HEK293 (cell line): ENCODE measurements at regions not wholly inside any gene's neighbourhood (a gene's known extent, or its start where the extent isn't known, plus 50 kb on each side); places are given as distances from the start of the nearest gene placed in this dataset.

ENCODE experiments used
- CTCF ChIA-PET: fragments of 350-600 bp; formaldehyde crosslinking; extraction: SDS; loops from one replicate; lab custom pipeline; 2021; ENCODE audit warnings: antibody characterized with exemption; lab: Yijun Ruan, JAX
- POLR2A ChIA-PET: fragments of 300-600 bp; formaldehyde crosslinking; extraction: SDS; loops from one replicate; lab custom pipeline; 2020; ENCODE audit warnings: antibody characterized with exemption, inconsistent platforms; lab: Yijun Ruan, JAX
- H3K27ac ChIP-seq: fragments of 200-500 bp; sonication (Bioruptor generic); 2 replicates; pipeline ENCODE4 v1.5.1; 2014; ENCODE audit warnings: low read depth, low read length, control low read depth, inconsistent platforms; ENCODE audit errors: extremely low read depth
- H3K36me3 ChIP-seq, 2 experiments: fragments of 200-500 bp in 1 of 2; sonication (Bioruptor generic) in 1 of 2; 1 replicate in 1 of 2; 2 replicates in 1 of 2; pipeline ENCODE4 v1.5.1; 2014 to 2017; ENCODE audit warnings: inconsistent platforms in 2 of 2, low read length in 2 of 2; ENCODE audit not compliant: control insufficient read depth in 2 of 2, insufficient read depth in 1 of 2
- H3K4me1 ChIP-seq: fragments of 200-500 bp; sonication (Bioruptor generic); 2 replicates; pipeline ENCODE4 v1.5.1; 2014; ENCODE audit warnings: mild to moderate bottlenecking, low read length, inconsistent platforms; ENCODE audit not compliant: control insufficient read depth, insufficient read depth
- H3K4me3 ChIP-seq: 2 replicates; pipeline ENCODE4 v1.5.1; 2011; ENCODE audit warnings: low read depth, mild to moderate bottlenecking, control low read depth, low read length, moderate library complexity
- H3K9me3 ChIP-seq: fragments of 200-500 bp; sonication (Bioruptor generic); 2 replicates; pipeline ENCODE4 v1.5.1; 2014; ENCODE audit warnings: low read depth, low read length, inconsistent platforms; ENCODE audit not compliant: control insufficient read depth, insufficient read depth
- EGR2 ChIP-seq: fragments of 450-650 bp; formaldehyde crosslinking; IDR thresholded peaks from 2 replicates; pipeline ENCODE4 v1.5.1; 2016; ENCODE audit warnings: low read depth, missing biosample characterization, missing genetic modification characterization
- HOXA7 ChIP-seq: sonication (generic); formaldehyde crosslinking; IDR thresholded peaks from 2 replicates; pipeline ENCODE4 v1.8.1; 2022; ENCODE audit warnings: missing genetic modification reagents, borderline replicate concordance
- HOXD13 ChIP-seq: sonication (generic); formaldehyde crosslinking; IDR thresholded peaks from 2 replicates; pipeline ENCODE4 v1.8.0; 2022; ENCODE audit warnings: missing genetic modification reagents, borderline replicate concordance
- KLF8 ChIP-seq: fragments of 450-650 bp; formaldehyde crosslinking; IDR thresholded peaks from 2 replicates; pipeline ENCODE4 v1.5.1; 2016; ENCODE audit warnings: missing biosample characterization, missing genetic modification characterization
- MZF1 ChIP-seq: fragments of 450-650 bp; formaldehyde crosslinking; IDR thresholded peaks from 2 replicates; pipeline ENCODE4 v1.5.1; 2017; ENCODE audit warnings: missing biosample characterization, missing genetic modification characterization, borderline replicate concordance
- SP3 ChIP-seq: fragments of 450-650 bp; formaldehyde crosslinking; IDR thresholded peaks from 2 replicates; pipeline ENCODE4 v1.5.1; 2016; ENCODE audit warnings: missing biosample characterization, missing genetic modification characterization
- WT1 ChIP-seq: fragments of 450-650 bp; formaldehyde crosslinking; IDR thresholded peaks from 2 replicates; pipeline ENCODE4 v1.5.1; 2016; ENCODE audit warnings: missing biosample characterization, missing genetic modification characterization
- ZFHX2 ChIP-seq: fragments of 450-650 bp; formaldehyde crosslinking; conservative IDR thresholded peaks from 2 replicates; pipeline ENCODE4 v1.5.1; 2016; ENCODE audit warnings: missing biosample characterization, missing genetic modification characterization
- ZNF121 ChIP-seq: fragments of 450-650 bp; formaldehyde crosslinking; IDR thresholded peaks from 2 replicates; pipeline ENCODE4 v1.5.1; 2016; ENCODE audit warnings: missing biosample characterization, missing genetic modification characterization
- ZNF157 ChIP-seq: fragments of 450-650 bp; formaldehyde crosslinking; IDR thresholded peaks from 2 replicates; pipeline ENCODE4 v1.5.1; 2016; ENCODE audit warnings: missing biosample characterization, missing genetic modification characterization
- ZNF37A ChIP-seq: fragments of 450-650 bp; IDR thresholded peaks from 2 replicates; pipeline ENCODE4 v1.5.1; 2018; ENCODE audit warnings: missing biosample characterization, missing genetic modification characterization
- ZNF629 ChIP-seq: fragments of 450-650 bp; formaldehyde crosslinking; IDR thresholded peaks from 2 replicates; pipeline ENCODE4 v1.5.1; 2017; ENCODE audit warnings: missing biosample characterization, missing genetic modification characterization
- TF ChIP-seq, protein P1 (sequence below): fragments of 450-650 bp; formaldehyde crosslinking; IDR thresholded peaks from 2 replicates; pipeline ENCODE4 v1.5.1; 2017; ENCODE audit warnings: missing biosample characterization, missing genetic modification characterization
- TF ChIP-seq, protein P2 (sequence below): fragments of 450-650 bp; formaldehyde crosslinking; IDR thresholded peaks from 2 replicates; pipeline ENCODE4 v1.5.1; 2016; ENCODE audit warnings: missing biosample characterization, missing genetic modification characterization
- TF ChIP-seq, protein P3 (sequence below): fragments of 450-650 bp; formaldehyde crosslinking; IDR thresholded peaks from 2 replicates; pipeline ENCODE4 v1.5.1; 2016; ENCODE audit warnings: missing biosample characterization, missing genetic modification characterization
- TF ChIP-seq, protein P4 (sequence below): fragments of 450-650 bp; formaldehyde crosslinking; IDR thresholded peaks from 2 replicates; pipeline ENCODE4 v1.5.0; 2017; ENCODE audit warnings: missing biosample characterization, missing genetic modification characterization, borderline replicate concordance

DNA sequence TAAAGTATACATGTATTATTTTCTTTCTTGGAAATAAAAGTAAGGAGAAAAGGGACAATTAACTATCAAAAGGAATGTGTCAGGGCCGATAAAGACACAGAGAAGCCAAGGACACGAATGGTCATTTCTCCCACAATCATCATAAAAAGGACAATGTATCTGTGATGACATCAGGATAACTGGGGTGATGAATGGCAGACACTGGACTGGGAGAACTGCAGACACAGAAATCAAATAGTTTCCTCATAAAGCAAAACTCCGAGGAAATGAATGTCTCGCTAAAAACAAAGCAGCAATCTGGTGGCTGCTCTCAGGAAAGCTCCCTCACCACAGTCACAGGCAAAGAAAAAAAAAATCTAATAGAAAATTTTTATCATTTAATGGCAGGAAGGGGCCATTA, 69.3 kb upstream of the NPY start:
- Histone ChIP-seq H3K36me3 (no peaks in the 10 kb centered on the region), H3K27ac (no peak overlapping the region), H3K9me3 (no peaks in the 10 kb centered on the region), H3K4me3 (no peak overlapping the region), H3K4me1 (no peaks in the 10 kb centered on the region)
- TF ChIP-seq ZFHX2 (tag by site-specific recombination), result no peak
- POLR2A ChIA-PET, result no interaction called here
- CTCF ChIA-PET, result no interaction called here

DNA sequence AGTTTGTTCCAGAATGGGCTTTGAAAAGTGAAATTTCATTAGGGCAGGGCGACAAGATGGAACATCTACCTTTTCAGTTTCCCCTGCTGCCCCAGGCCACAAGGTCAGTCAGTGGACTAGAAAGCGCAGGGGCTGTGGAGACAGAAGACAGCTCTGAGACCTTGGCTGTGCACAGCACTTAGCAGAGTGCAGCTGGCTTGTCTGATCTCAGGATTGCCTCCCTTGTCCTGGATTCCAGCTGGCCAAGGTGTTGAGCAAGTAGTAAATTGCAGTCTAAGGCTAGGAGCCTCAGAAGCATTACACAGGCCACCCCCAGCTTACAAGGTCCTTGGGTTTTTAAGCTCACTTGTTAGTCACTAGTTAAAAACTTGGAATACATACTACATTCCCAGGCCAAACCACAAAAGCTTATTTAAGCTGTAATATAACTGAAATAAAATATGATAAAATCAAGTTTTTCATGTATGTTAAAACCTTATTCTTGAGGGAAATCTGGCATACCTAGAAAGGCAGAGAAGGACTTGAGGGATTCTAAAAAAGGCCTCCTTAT, 67.3 kb upstream of the NPY start:
- Histone ChIP-seq H3K4me3 (no peak overlapping the region), H3K4me1 (no peaks in the 10 kb centered on the region), H3K36me3 (no peaks in the 10 kb centered on the region), H3K9me3 (no peaks in the 10 kb centered on the region), H3K27ac (no peak overlapping the region)
- ChIA-PET CTCF (no interaction called here), POLR2A (no interaction called here)
- no peak for TF ChIP-seq ZNF121
- no peak for TF ChIP-seq ZNF629 (tag by site-specific recombination)
- TF ChIP-seq KLF8, result no peak
- no peak for TF ChIP-seq WT1
- TF ChIP-seq ZNF157 (tag by site-specific recombination), result no peak
- TF ChIP-seq SP3, result no peak
- TF ChIP-seq, protein P1, sequence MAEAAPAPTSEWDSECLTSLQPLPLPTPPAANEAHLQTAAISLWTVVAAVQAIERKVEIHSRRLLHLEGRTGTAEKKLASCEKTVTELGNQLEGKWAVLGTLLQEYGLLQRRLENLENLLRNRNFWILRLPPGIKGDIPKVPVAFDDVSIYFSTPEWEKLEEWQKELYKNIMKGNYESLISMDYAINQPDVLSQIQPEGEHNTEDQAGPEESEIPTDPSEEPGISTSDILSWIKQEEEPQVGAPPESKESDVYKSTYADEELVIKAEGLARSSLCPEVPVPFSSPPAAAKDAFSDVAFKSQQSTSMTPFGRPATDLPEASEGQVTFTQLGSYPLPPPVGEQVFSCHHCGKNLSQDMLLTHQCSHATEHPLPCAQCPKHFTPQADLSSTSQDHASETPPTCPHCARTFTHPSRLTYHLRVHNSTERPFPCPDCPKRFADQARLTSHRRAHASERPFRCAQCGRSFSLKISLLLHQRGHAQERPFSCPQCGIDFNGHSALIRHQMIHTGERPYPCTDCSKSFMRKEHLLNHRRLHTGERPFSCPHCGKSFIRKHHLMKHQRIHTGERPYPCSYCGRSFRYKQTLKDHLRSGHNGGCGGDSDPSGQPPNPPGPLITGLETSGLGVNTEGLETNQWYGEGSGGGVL (tag by site-specific recombination), result no peak
- TF ChIP-seq, protein P2, sequence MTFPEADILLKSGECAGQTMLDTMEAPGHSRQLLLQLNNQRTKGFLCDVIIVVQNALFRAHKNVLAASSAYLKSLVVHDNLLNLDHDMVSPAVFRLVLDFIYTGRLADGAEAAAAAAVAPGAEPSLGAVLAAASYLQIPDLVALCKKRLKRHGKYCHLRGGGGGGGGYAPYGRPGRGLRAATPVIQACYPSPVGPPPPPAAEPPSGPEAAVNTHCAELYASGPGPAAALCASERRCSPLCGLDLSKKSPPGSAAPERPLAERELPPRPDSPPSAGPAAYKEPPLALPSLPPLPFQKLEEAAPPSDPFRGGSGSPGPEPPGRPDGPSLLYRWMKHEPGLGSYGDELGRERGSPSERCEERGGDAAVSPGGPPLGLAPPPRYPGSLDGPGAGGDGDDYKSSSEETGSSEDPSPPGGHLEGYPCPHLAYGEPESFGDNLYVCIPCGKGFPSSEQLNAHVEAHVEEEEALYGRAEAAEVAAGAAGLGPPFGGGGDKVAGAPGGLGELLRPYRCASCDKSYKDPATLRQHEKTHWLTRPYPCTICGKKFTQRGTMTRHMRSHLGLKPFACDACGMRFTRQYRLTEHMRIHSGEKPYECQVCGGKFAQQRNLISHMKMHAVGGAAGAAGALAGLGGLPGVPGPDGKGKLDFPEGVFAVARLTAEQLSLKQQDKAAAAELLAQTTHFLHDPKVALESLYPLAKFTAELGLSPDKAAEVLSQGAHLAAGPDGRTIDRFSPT (tag by site-specific recombination), result no peak
- no peak for TF ChIP-seq ZNF37A
- no peak for TF ChIP-seq HOXA7 (CRISPR knock-in tag)
- TF ChIP-seq, protein P3, sequence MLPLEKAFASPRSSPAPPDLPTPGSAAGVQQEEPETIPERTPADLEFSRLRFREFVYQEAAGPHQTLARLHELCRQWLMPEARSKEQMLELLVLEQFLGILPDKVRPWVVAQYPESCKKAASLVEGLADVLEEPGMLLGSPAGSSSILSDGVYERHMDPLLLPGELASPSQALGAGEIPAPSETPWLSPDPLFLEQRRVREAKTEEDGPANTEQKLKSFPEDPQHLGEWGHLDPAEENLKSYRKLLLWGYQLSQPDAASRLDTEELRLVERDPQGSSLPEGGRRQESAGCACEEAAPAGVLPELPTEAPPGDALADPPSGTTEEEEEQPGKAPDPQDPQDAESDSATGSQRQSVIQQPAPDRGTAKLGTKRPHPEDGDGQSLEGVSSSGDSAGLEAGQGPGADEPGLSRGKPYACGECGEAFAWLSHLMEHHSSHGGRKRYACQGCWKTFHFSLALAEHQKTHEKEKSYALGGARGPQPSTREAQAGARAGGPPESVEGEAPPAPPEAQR (tag by site-specific recombination), result no peak
- TF ChIP-seq, protein P4, sequence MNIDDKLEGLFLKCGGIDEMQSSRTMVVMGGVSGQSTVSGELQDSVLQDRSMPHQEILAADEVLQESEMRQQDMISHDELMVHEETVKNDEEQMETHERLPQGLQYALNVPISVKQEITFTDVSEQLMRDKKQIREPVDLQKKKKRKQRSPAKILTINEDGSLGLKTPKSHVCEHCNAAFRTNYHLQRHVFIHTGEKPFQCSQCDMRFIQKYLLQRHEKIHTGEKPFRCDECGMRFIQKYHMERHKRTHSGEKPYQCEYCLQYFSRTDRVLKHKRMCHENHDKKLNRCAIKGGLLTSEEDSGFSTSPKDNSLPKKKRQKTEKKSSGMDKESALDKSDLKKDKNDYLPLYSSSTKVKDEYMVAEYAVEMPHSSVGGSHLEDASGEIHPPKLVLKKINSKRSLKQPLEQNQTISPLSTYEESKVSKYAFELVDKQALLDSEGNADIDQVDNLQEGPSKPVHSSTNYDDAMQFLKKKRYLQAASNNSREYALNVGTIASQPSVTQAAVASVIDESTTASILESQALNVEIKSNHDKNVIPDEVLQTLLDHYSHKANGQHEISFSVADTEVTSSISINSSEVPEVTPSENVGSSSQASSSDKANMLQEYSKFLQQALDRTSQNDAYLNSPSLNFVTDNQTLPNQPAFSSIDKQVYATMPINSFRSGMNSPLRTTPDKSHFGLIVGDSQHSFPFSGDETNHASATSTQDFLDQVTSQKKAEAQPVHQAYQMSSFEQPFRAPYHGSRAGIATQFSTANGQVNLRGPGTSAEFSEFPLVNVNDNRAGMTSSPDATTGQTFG (tag by site-specific recombination), result no peak
- TF ChIP-seq HOXD13, result no peak

DNA sequence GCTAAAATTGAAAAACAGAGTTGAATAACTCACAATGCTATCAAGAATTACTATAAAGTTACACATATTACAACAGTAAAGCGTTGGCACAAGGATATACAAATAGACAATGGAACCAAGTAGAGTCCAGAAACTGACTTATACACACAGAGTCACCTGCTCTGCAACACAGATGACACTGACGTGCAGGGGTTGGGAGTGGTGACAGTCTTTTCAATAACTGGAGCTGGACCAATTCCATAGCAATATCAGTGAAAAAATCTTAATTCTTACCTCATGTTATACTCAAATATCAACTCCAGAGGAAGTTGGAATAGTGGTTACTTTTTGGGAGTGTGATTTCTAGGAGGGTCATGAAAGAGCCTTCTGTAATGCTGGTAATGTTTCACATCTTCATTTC, 62.5 kb upstream of the NPY start:
- Histone ChIP-seq H3K4me1 (no peaks in the 10 kb centered on the region), H3K36me3 (no peaks in the 10 kb centered on the region), H3K27ac (no peak overlapping the region), H3K4me3 (no peak overlapping the region), H3K9me3 (no peaks in the 10 kb centered on the region)
- CTCF ChIA-PET, result no interaction called here
- TF ChIP-seq MZF1 (tag by site-specific recombination) (no peak), EGR2 (tag by site-specific recombination) (no peak)
- POLR2A ChIA-PET, result no interaction called here
